Fibroblast of lung (primary cell): ENCODE measurements at regions not wholly inside any gene's neighbourhood (a gene's known extent, or its start where the extent isn't known, plus 50 kb on each side); places are given as distances from the start of the nearest gene placed in this dataset.

Experiments used
- DNase-seq, 2 donors: peaks; one replicate each; pipeline versions ENCODE4 v3.0.0 to v3.0.0-alpha.2; 2010; ENCODE audit warnings: low read depth in 2 of 2
- H2AFZ ChIP-seq: 2 replicates; pipeline ENCODE4 v1.5.1; 2012; ENCODE audit warnings: low read length, control low read depth, inconsistent platforms
- H3K27ac ChIP-seq: 2 replicates; pipeline ENCODE4 v1.5.1; 2011; ENCODE audit warnings: low read length, control low read depth; ENCODE audit not compliant: insufficient read depth
- H3K27me3 ChIP-seq: 2 replicates; pipeline ENCODE4 v1.5.1; 2011; ENCODE audit warnings: mild to moderate bottlenecking, low read length; ENCODE audit not compliant: control insufficient read depth, insufficient read depth
- H3K36me3 ChIP-seq: 2 replicates; pipeline ENCODE4 v1.5.1; 2011; ENCODE audit warnings: low read length; ENCODE audit not compliant: control insufficient read depth, insufficient read depth
- H3K4me1 ChIP-seq: 2 replicates; pipeline ENCODE4 v1.5.1; 2011; ENCODE audit warnings: low read length; ENCODE audit not compliant: control insufficient read depth, insufficient read depth; ENCODE audit errors: extremely low read depth
- H3K4me2 ChIP-seq: 2 replicates; pipeline ENCODE4 v1.5.1; 2011; ENCODE audit warnings: low read length, control low read depth; ENCODE audit not compliant: insufficient read depth; ENCODE audit errors: extremely low read depth
- H3K4me3 ChIP-seq, 4 experiments: fragments of 200-600 bp in 1 of 4; sonication (generic) in 1 of 4; replicated peaks in 1 of 4; 2 replicates each; pipeline ENCODE4 v1.5.1; 2011 to 2016; ENCODE audit warnings: low read length in 4 of 4, low read depth in 3 of 4, mild to moderate bottlenecking in 3 of 4, control low read depth in 2 of 4, inconsistent platforms in 1 of 4, mixed read lengths in 1 of 4; ENCODE audit not compliant: insufficient read depth in 1 of 4; ENCODE audit errors: control extremely low read depth in 1 of 4
- H3K79me2 ChIP-seq: 2 replicates; pipeline ENCODE4 v1.5.1; 2012; ENCODE audit warnings: mild to moderate bottlenecking, low read length, inconsistent platforms; ENCODE audit not compliant: control insufficient read depth, insufficient read depth
- H3K9ac ChIP-seq: 2 replicates; pipeline ENCODE4 v1.5.1; 2011; ENCODE audit warnings: mild to moderate bottlenecking, low read length, control low read depth; ENCODE audit not compliant: insufficient read depth
- H3K9me3 ChIP-seq: 2 replicates; pipeline ENCODE4 v1.5.1; 2012; ENCODE audit warnings: low read depth, low read length; ENCODE audit not compliant: control insufficient read depth, insufficient read depth
- H4K20me1 ChIP-seq: 2 replicates; pipeline ENCODE4 v1.5.1; 2011; ENCODE audit warnings: low read length; ENCODE audit not compliant: control insufficient read depth, insufficient read depth; ENCODE audit errors: extremely low read depth
- EZH2 ChIP-seq: IDR thresholded peaks from 2 replicates; pipeline ENCODE4 v1.5.1; 2012; ENCODE audit warnings: low read length, control low read depth, mild to moderate bottlenecking; ENCODE audit errors: missing control alignments
- TF ChIP-seq, protein P1 (sequence below), 2 donors: IDR thresholded peaks in 1 of 2; conservative IDR thresholded peaks in 1 of 2; 1 replicate in 1 of 2; 2 replicates in 1 of 2; pipeline ENCODE4 v1.5.1; 2011 to 2012; ENCODE audit warnings: low read length in 2 of 2, control low read depth in 1 of 2, inconsistent platforms in 1 of 2, low read depth in 1 of 2, mild to moderate bottlenecking in 1 of 2

DNA sequence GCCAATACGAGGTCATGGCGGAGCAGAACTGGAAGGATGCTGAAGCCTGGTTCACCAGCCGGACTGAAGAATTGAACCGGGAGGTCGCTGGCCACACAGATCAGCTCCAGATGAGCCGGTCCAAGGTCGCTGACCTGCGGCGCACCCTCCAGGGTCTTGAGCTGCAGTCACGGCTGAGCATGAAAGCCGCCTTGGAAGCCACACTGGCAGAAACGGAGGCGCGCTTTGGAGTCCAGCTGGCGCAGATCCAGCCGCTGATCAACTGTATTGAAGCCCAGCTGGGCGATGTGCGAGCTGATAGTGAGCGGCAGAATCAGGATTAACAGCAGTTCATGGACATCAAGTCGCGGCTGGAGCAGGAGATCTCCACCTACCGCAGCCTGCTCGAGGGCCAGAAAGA lies 296.9 kb downstream of the OGFRL1 start:
- TF ChIP-seq, protein P1, sequence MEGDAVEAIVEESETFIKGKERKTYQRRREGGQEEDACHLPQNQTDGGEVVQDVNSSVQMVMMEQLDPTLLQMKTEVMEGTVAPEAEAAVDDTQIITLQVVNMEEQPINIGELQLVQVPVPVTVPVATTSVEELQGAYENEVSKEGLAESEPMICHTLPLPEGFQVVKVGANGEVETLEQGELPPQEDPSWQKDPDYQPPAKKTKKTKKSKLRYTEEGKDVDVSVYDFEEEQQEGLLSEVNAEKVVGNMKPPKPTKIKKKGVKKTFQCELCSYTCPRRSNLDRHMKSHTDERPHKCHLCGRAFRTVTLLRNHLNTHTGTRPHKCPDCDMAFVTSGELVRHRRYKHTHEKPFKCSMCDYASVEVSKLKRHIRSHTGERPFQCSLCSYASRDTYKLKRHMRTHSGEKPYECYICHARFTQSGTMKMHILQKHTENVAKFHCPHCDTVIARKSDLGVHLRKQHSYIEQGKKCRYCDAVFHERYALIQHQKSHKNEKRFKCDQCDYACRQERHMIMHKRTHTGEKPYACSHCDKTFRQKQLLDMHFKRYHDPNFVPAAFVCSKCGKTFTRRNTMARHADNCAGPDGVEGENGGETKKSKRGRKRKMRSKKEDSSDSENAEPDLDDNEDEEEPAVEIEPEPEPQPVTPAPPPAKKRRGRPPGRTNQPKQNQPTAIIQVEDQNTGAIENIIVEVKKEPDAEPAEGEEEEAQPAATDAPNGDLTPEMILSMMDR (conservative IDR thresholded peaks at IDR 0.05 in 1 of 2, IDR thresholded peaks at IDR 0.05 in 1 of 2; ENCODE audit: low read depth in 1 of 2, low read length in 2 of 2), result no peak
- no peak for TF ChIP-seq EZH2
- no peaks in the 10 kb centered on the region for H4K20me1 ChIP-seq
- H3K36me3 ChIP-seq, result no peaks in the 10 kb centered on the region

DNA sequence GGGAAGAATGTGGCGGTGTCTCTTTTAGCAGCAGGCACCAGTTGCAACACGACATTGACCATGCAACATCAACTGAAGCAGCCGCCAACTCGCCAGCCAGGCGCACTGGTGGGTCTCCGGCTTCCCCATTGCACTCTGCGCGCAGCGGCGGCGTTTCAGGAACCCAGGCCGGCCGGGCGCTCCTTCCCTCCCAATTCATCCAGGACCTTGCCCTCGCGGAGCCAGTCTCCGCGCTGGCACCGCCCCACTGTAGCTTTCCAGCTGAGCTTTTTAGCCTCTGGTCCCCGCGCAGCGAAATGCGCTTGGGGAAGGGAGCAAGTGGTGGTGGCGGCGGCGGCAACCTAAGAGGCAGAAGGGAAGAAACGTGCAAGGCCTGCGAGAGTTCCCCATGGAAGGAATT lies 297.9 kb upstream of the RIMS1 start:
- H3K36me3 ChIP-seq, result no peaks in the 10 kb centered on the region
- no peaks in the 10 kb centered on the region for H3K9me3 ChIP-seq
- H3K27ac ChIP-seq, result no peak overlapping the region
- no peak for DNase-seq
- H3K27me3 ChIP-seq, result no peaks in the 10 kb centered on the region
- no peaks in the 10 kb centered on the region for H3K79me2 ChIP-seq
- no peak overlapping the region for H3K9ac ChIP-seq
- no peak overlapping the region for H3K4me3 ChIP-seq
- H3K4me1 ChIP-seq, result no peaks in the 10 kb centered on the region
- H3K4me2 ChIP-seq, result no peak overlapping the region
- H4K20me1 ChIP-seq, result no peaks in the 10 kb centered on the region
- TF ChIP-seq, protein P1 (conservative IDR thresholded peaks at IDR 0.05 in 1 of 2, IDR thresholded peaks at IDR 0.05 in 1 of 2; ENCODE audit: low read depth in 1 of 2, low read length in 2 of 2), result no peak
- TF ChIP-seq EZH2, result no peak
- H2AFZ ChIP-seq, result no peak overlapping the region

More for the DNA sequence above, 296.9 kb downstream of the OGFRL1 start:
- DNase-seq, result no peak
- Histone ChIP-seq H3K79me2 (no peaks in the 10 kb centered on the region), H3K4me2 (no peak overlapping the region), H3K27me3 (no peaks in the 10 kb centered on the region), H3K4me3 (no peak overlapping the region), H3K9me3 (no peaks in the 10 kb centered on the region), H2AFZ (no peak overlapping the region), H3K27ac (no peak overlapping the region), H3K4me1 (no peaks in the 10 kb centered on the region), H3K9ac (no peak overlapping the region)

DNA sequence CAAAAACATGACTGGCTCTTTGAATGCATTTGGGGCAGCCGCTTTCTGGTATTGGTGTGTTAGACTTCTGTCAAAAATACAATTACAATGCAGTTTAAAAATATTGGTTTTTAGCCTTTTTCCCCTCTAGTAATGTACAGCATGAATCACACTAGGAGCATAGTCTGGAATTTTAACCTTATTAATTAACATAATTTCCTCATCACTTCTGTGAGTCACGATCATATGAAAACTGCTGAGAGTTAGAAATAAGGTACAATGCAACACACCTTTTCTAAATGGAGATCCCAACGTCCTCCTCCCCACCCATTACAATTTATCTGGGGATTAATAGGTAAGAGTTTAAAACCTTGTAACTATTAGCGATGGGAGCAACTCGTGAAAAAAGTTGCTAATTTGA lies 297.1 kb upstream of the RIMS1 start:
- Histone ChIP-seq H2AFZ (no peak overlapping the region), H3K27ac (no peak overlapping the region), H4K20me1 (no peaks in the 10 kb centered on the region), H3K9me3 (no peaks in the 10 kb centered on the region), H3K4me1 (no peaks in the 10 kb centered on the region), H3K9ac (no peak overlapping the region), H3K79me2 (no peaks in the 10 kb centered on the region), H3K27me3 (no peaks in the 10 kb centered on the region), H3K4me3 (no peak overlapping the region), H3K36me3 (no peaks in the 10 kb centered on the region), H3K4me2 (no peak overlapping the region)
- no peak for TF ChIP-seq EZH2
- TF ChIP-seq, protein P1 (conservative IDR thresholded peaks at IDR 0.05 in 1 of 2, IDR thresholded peaks at IDR 0.05 in 1 of 2; ENCODE audit: low read depth in 1 of 2, low read length in 2 of 2), result no peak
- no peak for DNase-seq
